ENCODE measurements at regions not wholly inside any gene's neighbourhood (a gene's known extent, or its start where the extent isn't known, plus 50 kb on each side); places are given as distances from the start of the nearest gene placed in this dataset.

- H3K27ac ChIP-seq, result no peak overlapping the region
- no peak for TF ChIP-seq CTCF (conservative IDR thresholded peaks at IDR 0.05)
- no peak for TF ChIP-seq ZFX (IDR thresholded peaks at IDR 0.05)
Measured at GRCh38 chr18:44626236-44626635, 54.5 kb upstream of the SETBP1 start.

DNA sequence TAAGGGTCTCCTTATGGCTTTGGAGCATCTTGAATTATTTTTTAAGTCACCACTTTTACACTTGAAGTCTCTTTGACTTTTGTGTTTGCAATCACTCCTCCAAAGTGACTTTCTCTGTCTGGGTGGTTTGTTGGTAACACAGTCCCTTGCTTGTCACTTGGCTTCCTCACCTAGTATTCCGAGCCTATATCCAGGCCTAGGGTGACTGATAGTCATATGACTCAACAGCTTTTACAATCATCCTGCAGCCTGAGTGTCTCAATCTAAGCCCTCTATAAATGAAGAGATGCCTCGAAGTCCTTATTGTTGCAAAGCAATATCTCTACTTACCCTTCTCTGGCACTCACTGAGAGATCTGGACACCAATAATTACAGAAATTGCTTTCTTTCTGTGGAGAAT is 53.9 kb upstream of the SETBP1 start:
- no peak overlapping the region for H3K27ac ChIP-seq
- no peak for TF ChIP-seq ZFX (IDR thresholded peaks at IDR 0.05)
- no peak for TF ChIP-seq CTCF (conservative IDR thresholded peaks at IDR 0.05)

DNA sequence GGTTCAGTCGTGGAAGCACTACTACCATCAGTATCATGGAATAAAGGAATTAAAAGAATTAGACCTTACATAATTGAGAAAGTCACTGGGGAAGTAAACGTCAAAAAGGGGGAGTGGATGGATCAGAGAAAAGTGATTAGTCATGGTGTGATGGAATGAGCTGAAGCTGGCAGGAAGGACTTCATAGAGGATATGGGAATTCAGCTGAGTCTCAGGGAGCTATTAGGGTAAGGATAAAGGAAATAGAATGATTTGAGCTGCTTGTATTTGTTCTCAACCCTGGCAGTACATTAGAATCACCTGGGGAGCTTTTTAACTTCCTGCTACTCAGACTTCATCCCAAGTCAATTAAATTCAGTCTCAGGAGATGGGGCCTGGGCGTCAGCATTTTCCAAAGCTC is 53.4 kb upstream of the SETBP1 start:
- H3K27ac ChIP-seq, result no peak overlapping the region
- no peak for TF ChIP-seq CTCF (conservative IDR thresholded peaks at IDR 0.05)
- no peak for TF ChIP-seq ZFX (IDR thresholded peaks at IDR 0.05)

- H3K27ac ChIP-seq, result no peak overlapping the region
- no peak for TF ChIP-seq ZFX (IDR thresholded peaks at IDR 0.05)
- TF ChIP-seq CTCF (conservative IDR thresholded peaks at IDR 0.05), result no peak
Measured at GRCh38 chr18:44629406-44629805, 51.3 kb upstream of the SETBP1 start.

GRCh38 chr18:44630118-44630517 is 50.6 kb upstream of the SETBP1 start:
- TF ChIP-seq ZFX (IDR thresholded peaks at IDR 0.05) (no peak), CTCF (conservative IDR thresholded peaks at IDR 0.05) (no peak)
- no peak overlapping the region for H3K27ac ChIP-seq
